Astrocyte (in vitro differentiated cells and primary cell): ENCODE measurements at regions not wholly inside any gene's neighbourhood (a gene's known extent, or its start where the extent isn't known, plus 50 kb on each side); places are given as distances from the start of the nearest gene placed in this dataset.

Experiments
- EZH2 ChIP-seq: IDR thresholded peaks from 2 replicates; pipeline ENCODE4 v1.6.1; 2012; ENCODE audit warnings: mild to moderate bottlenecking, low read length, inconsistent platforms; ENCODE audit not compliant: insufficient read depth
- TF ChIP-seq, protein P1 (sequence below): IDR thresholded peaks from 2 replicates; pipeline ENCODE4 v1.5.1; 2011; ENCODE audit warnings: low read depth, mild to moderate bottlenecking, inconsistent platforms, low read length, moderate library complexity; ENCODE audit not compliant: insufficient read depth

GRCh38 chr13:80904386-80904785 lies 563.5 kb upstream of the SPRY2 start:
- TF ChIP-seq, protein P1, sequence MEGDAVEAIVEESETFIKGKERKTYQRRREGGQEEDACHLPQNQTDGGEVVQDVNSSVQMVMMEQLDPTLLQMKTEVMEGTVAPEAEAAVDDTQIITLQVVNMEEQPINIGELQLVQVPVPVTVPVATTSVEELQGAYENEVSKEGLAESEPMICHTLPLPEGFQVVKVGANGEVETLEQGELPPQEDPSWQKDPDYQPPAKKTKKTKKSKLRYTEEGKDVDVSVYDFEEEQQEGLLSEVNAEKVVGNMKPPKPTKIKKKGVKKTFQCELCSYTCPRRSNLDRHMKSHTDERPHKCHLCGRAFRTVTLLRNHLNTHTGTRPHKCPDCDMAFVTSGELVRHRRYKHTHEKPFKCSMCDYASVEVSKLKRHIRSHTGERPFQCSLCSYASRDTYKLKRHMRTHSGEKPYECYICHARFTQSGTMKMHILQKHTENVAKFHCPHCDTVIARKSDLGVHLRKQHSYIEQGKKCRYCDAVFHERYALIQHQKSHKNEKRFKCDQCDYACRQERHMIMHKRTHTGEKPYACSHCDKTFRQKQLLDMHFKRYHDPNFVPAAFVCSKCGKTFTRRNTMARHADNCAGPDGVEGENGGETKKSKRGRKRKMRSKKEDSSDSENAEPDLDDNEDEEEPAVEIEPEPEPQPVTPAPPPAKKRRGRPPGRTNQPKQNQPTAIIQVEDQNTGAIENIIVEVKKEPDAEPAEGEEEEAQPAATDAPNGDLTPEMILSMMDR, result no peak
- TF ChIP-seq EZH2, result no peak
